HG03469 (cell line): ENCODE measurements at regions not wholly inside any gene's neighbourhood (a gene's known extent, or its start where the extent isn't known, plus 50 kb on each side); places are given as distances from the start of the nearest gene placed in this dataset.

ENCODE experiments used
- ATAC-seq: cut with Tn5 transposase; IDR thresholded peaks from one replicate; pipeline ENCODE4 v1.9.1; 2021; ENCODE audit warnings: mild to moderate bottlenecking, moderate library complexity, moderate number of reproducible peaks; ENCODE audit not compliant: unreplicated experiment

DNA sequence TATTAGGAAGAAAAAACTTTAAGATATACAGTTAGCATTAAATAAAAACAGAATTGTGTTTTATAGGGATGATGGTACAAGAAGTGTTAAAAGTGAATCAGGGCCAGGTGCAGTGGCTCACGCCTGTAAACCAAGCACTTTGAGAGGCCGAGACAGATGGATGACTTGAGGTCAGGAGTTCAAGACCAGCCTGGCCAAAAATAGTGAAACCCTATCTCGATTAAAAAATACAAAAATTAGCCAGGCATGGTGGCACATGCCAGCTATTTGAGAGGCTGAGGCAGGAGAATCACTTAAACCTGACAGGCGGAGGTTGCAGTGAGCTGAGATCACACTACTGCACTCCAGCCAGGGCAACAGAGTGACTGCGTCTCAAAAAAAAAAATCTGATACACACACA, 282.9 kb upstream of the ATP10B start:
- ATAC-seq: no peak

DNA sequence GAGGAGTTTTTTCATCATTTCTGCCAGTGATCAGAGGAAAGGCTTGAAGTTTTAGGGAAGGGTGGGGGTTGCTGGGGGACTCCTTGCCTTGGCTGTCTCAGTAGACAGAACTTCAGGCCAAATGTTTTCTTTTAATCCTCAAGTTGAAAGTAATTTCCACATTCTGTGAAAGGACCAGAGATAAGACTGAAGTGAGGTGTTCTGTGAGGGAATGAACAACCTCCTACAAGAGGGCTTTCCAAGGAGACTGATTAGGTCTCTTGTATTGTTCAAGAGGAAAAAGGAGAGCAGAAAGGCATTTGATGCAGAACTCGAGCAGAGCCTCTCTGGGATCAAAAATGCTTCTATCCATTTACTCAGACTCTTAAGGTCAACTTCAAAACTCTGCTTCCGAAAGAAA, 282.1 kb upstream of the ATP10B start:
- ATAC-seq: no peak

DNA sequence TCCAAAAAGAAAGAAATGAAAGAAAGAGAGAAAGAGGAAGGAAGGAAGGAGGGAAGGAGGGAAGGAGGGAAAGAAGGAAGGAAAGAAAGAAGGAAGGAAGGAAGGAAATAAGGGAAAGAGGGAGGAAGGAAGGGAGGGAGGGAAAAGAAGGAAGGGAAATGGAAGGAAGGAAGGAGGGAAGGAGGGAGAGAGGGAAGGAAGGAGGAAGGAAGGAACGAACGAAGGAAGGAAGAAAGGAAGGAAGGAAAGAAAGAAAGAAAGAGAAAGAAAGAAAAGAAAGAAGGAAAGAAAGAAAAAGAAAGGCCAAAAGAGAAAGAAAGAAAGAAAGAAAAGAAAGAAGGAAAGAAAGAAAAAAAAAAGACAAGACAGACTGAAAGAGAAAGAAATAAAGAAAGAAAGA, 263.9 kb upstream of the ATP10B start:
- no peak for ATAC-seq

DNA sequence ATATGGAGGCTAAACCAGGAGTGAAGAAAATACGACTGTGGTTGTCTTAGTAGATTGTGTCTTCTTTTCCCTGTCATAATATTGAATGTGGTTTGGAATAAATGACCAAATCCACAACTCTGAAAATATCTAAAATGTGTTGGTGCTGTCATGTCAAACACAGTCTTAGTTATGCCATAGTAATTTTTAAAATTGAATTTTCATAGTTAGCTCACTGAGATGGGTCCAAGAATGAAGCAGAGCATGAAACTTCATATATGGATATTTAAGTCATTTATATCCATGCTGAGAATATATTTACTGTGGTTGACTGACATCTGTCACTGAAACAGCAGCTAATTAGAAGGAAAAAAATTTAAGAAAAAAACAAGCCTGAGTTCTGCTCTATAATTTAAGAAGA, 260.4 kb upstream of the ATP10B start:
- ATAC-seq: no peak

DNA sequence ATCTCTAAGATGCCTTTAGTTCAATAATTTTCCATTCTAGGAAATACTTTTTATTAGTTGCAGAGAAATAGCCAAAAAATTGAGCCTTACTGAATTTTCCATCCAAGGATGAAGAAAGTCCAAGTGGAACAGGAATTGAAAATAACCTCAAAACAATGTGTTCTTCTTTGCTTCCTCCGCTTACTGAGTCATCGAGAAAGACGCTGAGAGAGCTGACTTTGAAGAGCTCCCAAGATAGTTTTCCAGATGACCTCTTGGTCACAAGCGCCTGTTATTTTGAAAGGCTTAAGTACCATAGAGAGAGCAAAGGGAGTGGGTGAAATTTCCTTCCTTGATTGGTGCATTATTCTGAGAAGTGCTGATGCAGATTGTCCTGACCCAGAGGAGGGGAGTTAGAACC, 253.5 kb upstream of the ATP10B start:
- no peak for ATAC-seq

DNA sequence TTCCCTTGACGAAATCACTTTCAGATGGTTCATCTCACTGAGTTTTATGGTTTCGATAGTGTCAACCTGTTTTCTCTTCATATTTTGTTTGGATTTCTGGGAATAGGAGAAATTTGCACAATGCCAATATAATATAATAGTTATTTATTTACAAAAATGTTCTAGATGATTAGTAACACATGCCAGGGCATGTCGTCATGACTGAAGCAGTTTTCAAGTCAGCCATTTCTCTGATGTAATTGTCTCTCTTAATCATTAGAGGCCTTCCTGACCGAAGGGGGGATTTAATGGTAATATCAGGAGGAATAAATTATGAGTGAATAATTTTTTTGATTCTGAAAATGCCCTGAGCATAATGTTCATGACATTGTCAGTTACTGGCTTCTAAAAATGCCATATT, 246.5 kb upstream of the ATP10B start:
- ATAC-seq: no peak

DNA sequence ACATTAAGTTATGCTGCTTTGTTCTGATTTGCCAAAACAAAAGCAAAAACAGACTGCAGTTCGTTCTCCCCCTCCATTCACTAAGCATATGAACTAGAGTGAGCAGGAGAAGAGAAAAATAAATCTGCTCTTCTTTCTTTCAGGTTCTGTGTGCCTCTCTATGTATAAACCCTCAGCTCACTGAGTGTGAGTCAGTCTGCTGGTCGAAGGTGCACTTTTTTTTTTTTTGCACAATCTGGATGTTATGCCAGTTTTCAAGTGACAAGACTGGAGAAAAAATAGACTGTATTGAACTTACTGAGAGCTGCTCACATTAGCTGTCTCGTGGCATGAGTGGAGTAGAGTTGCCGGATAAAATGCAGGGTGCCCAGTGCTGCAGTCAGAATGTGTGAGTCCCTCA, 244.6 kb upstream of the ATP10B start:
- no peak for ATAC-seq

DNA sequence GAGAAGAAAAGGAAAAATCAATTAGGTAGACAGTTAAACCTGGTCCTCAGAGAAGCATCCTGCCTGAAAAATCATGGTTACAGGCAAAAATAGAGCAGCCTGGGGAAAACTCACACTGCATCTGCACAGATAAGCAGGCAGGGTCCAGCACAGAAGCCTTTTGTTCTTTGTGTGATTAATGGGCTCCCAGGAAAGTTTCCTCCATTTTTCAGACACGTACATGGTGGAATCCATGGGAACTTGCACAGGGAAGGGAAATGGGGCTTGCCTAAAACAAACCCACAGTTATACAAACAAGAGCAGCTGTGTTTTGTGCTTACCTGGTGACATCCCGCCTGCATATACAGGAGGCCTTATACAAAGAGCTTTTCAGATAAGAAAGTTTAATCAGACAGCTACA, 243.9 kb upstream of the ATP10B start:
- no peak for ATAC-seq

DNA sequence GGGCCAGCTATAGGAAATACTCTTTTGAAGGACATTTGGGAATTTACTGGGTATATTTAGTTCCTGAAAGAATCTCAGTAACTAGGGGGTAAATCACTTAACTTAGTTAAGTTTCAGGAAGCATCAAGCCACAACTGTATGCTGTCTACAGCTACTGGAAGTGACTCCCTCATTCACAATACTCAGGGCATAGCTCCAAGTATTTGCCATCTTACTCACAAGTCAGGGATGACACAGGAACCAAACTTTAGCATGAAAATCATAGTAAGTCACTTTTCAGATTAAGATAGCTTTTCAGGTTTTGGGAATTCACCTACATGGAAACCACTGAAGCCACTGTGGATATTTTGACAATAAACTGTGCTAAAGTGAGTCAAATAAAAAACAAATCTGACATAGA, 242.4 kb upstream of the ATP10B start:
- ATAC-seq: no peak

DNA sequence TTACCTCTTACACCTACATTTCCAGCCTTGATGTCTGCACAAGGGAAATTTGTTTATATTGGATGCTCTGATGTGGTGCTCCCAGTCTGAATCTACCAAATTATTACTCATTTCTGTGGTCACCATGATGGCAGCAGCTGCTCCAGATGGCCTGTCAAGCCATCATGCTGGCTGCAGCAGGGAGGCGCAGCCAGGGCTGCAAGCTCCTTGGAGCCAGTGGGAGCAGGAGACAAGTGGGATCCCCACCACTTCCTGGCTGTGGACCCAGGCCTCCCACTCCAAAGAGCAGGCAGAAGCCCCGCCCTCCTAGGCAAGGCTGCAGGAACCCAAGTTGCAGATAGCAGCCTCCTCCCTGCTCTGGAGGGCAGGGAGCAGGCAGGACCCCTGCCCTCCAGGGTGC, 241.1 kb upstream of the ATP10B start:
- ATAC-seq: no peak

DNA sequence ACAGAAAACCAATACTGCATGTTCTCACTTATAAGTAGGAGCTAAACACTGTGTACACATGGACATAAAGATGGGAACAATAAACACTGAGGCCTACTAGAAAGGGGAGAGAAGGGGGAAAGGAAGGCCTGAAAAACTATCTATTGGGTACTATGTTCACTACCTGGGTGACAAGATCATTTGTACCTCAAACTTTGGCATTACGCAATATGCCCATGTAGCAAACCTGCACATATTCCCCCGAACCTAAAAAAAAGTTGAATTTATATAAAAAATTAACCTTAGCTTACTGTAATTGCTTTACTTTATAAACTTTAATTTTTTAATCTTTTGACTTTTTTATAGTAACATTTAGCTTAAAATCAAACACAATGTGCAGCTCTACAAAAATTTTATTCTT, 237.6 kb upstream of the ATP10B start:
- no peak for ATAC-seq

DNA sequence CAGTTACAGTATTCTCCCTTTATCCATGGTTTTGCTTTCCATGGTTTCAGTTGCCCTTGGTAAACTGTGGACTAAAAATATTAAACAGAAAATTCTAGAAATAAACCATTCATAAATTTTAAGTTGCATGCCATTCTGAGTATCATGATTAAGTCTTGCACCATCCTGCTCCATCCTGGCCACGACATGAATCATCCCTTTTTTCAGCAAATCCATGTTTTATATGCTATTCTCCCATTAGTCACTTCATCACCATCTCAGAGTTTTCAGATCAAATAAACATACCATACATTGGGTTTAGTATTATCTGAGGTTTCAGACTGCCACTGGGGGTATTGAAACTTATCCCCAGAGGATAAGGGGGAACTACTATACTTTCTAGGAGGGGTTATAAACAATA, 234.4 kb upstream of the ATP10B start:
- ATAC-seq: no peak

DNA sequence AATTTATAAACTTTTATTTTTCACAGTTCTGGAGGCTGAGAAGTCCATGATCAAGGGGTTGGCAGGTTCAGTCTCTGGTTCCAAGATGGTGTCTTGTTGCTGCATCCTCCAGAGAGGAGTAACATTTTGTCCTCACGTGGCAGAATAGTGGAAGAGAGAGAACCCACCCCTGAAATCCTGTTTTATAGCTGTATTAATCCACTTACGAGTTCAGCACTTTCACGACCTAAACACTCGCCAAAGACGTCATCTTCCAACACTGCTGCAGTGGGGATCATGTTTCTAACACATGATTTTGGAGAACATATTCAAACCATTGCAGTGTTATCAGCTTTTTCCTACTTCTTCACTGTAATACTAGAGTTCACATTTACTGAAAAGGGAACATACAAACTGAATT, 233.0 kb upstream of the ATP10B start:
- ATAC-seq: no peak

DNA sequence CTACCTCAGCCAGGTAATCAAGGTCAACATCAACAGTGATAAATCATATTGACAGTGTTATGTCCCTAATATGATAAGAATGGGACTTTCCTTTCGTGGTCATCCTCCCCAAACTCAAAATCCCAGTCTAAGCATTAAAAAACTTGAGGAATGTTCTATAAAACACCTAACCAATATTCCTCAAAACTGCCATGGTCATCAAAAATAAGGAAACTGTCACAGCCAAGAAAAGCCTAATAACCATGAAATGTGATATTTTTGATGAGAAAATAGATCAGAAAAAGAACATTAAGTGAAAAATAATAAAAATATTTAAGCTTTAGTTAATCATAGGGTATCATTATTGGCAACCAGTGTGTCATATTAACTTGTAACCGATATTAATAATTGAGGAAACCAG, 232.1 kb upstream of the ATP10B start:
- ATAC-seq: no peak

DNA sequence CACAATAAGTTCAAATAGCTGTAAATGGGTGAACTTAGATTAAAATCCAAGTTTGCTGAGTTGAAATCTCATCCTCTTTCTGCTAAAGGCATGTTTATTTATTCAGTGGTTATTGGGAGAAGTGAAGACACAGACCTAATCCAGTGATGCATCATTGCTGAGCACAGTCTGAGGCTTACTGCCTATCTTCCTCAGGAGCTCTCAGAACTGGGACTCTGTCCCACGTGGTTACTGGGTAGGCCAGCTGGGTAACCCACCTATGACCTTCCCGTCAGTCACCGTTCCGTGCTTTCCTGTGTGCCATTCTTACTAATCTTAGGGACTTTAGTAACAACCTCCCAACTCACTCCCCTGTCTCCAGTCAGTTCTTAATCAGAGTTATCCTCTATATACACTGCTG, 226.8 kb upstream of the ATP10B start:
- ATAC-seq: peak; percentile 66

DNA sequence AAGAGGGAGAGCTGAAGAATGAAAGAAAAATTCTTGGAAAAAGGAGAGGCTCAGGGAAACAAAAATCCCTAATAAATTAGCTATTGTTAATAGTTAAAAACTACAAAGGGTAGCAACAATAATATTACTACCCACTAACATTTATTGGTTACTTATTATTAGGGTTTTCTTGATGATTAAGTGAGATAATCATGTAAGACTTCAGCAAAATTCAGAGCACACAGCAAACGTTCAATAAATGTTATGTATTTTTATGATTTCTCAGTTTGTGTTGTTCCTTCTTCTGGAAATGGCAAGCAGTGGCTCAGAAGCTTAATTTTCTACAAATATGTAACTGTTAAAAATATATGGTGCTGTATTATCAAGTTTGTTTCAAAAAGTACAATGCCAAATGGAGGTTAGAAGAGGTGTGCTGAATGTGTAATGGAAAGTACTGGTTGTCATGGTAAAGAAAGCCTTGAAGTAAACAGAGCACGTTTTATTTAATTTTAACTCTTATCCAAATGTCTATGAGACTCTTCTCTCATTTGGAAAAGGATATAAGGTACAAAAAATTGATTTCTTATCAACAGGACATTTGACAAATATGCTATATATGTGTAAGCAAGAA, 226.0 kb upstream of the ATP10B start:
- no peak for ATAC-seq

DNA sequence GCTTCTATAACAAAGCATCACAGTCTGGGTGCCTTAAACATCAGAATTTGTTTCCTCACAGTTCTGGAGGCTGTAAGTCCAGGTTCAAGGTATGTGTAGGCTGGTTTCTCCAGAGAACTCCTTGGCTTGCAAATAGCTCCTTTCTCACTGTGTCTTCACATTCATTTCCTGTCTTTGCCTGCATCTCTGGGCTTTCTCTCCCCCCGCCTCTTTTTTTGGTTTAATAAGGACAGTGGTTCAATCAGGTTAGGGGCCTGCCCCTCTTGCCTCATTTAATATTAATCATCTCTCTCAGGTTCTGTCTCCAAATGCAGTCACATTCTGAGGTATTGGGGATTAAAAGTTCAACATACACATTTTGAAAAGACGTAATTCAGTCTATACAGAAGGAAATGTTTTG, 225.5 kb upstream of the ATP10B start:
- no peak for ATAC-seq

DNA sequence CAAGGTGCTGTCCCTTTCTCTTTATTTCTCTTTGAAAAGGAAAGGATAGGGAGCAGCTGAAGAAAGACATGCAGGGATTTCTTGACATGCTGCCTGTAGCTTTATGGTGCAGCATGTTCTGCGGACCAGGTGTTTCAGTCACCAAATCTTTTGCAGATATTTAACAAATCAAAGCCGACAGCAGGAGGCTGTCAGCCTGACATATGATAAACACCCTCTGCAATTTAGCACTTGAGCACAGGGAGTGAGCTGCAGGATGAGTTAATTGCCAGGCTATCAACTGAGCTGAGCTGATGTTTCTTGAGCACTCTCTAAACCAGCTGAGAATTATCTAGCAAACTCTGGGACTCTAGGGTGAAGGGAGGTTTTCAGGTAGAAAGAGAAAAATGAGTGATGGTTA, 212.8 kb upstream of the ATP10B start:
- no peak for ATAC-seq

DNA sequence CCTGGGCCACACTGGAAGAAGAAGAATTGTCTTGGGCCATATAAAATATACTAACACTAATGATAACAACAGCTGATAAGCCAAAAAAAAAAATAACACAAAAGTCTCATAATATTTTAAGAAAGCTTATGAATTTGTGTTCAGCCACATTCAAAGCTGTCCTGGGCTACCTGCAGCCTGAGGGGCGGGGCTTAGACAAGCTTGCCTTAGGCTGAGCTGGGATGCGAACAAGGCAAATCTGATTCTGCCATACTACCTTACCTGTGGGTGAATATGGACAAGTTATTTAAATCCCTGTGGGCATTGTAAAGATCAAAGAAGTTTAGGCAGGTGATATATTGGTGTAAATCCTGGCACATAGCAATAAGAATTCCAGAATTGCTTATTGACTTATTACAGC, 212.3 kb upstream of the ATP10B start:
- no peak for ATAC-seq

DNA sequence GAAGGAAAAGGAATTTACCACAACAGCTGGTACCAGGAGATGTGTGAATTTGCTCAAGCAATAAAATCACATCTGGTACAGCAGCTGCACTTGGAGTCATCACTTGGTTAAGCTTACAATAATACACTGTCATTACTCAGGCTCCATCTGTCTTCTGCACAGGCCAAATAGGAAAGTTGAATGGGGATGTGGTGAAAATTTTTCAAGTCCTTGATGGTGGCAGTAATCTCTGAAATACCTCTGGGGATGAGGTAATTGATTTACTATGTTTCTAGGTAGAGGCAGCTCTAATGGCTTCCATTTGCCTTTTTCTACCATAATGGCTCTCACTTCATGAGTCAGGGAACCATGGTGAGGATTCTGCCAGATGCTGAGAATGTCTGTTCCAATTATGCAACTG, 206.8 kb upstream of the ATP10B start:
- no peak for ATAC-seq

DNA sequence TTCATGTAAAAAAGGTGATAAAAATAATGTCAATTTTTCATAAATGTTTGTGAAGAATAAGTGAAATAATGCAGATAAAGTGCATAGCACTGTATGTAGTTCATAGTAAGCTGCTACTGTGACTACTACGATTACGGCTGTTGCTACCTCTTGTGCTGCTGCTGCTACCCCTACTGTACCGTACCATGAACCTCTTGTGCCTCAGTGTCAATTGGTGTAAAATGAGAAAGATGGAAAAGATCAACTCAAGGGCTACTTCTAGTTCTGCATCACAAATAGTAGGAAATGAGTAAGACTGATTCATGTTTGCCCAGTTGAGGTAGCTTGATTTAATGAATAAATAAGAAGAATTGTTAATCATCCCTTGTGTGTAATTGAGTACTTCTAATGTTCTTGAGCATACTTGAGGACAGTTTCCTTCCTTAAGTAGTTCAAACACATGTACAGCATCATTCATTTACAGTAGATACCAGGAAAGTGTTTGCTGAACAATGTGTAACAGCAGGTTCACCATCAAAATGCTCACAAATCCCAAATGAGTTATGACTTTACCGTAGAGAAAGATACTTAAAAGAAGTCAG, 200.0 kb upstream of the ATP10B start:
- ATAC-seq: no peak

DNA sequence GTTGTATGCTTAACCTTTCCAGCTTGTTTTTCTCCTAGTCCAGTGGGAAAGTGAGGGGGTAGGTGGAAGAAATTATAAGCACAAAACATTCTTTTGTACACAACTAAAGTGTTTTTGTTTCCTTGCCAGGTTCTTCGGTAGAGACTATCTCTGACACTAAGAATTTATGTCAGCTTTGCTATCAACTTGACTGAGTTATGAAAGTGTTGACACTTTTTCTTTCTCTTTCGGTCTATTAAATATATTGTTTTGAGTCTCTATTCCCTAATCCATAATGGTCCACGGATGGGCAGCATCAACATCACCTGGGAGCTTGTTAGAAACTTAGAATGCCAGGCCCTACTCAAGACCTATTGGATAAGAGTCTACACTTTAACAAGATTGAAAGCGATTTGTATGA, 195.0 kb upstream of the ATP10B start:
- ATAC-seq: no peak

DNA sequence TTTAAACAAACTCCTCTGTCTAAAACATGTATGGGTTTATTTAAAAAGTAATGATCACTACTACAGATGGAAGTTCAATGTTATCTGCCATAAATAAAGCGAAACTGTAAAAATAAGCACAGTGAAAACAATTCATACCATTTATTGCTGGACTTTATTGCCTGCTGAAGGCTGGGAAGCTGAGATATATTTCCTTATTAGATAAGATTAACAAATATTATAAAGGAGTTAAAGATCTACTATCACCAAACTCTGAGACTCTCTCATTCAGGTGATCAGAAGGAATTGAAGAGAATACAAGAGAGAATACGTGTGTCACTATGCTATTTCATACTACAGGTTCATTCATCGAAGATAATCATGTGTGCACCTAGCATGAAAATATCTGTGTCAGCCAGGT, 190.9 kb upstream of the ATP10B start:
- no peak for ATAC-seq
